Ecto neural progenitor cell (in vitro differentiated cells): ENCODE measurements at regions not wholly inside any gene's neighbourhood (a gene's known extent, or its start where the extent isn't known, plus 50 kb on each side); places are given as distances from the start of the nearest gene placed in this dataset.
"Not testable (repeated sequence)": the region's sequence is repeated elsewhere in the genome, so short reads cannot be mapped to it uniquely, and the experiment has no call there.

Source experiments
- DNase-seq: peaks from one replicate; pipeline ENCODE4 v3.0.0-alpha.2; 2018; ENCODE audit warnings: low spot score

DNA sequence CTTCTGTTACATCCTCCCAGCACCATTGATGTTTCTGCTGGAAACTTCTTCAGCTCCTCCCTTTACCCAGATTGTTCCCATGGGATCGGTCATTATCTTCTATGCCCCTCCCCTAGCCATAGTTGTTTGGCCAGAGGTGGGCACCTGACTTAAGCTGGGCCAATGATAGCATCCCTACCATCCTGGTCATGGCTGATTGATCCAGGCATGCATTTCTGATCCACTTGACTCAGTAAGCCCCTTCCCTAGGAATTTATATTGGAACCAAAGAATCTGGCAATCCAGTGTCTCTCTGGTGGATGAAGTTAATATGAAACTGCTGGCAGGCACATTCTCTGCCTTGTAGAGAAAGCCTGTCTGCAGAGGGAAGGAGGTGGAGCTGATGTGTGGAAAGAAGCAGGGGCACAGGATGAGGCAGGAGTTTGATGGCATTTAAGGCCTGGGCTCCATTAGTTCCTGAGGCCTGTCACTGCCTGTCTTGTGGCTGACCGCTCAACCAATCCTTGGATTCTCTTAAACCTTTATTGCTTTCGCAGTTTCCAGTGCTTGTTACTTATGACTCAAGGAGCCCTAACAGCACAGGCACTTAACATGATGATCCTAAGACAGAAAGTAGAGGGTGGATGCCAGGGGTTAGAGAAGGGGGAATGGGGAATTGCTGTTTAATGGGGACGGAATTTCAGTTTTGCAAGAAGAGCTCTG, 152.4 kb downstream of the ABCC12 start:
- DNase-seq, result peak; percentile 59

DNA sequence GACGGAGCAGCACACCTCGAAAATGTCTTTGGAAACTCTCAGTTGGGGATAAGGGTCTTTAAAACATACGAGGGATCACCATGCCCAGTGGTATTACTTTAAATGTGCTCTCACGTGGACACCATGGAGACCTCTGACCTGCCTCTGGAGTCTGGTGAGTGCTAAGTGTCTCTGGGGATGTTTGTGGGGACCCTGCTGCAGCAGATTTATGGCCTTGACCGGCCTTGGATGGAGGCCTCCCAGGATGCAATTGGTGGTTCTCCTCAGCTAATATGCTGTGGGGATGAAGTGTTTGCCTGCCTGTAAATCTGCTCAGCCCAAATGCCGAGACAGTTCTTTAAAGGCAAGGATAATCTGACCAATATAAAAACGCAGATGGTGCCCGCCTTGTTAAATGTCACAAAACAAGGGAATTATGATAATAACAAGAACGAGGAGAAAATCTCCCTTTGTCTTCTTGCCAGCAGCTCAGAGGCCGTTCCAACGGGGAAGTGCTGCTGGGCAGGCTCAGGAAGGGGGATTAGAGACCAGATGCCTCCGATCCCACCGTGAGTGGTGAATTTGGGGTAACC, 154.4 kb downstream of the ABCC12 start:
- DNase-seq, result no peak

DNA sequence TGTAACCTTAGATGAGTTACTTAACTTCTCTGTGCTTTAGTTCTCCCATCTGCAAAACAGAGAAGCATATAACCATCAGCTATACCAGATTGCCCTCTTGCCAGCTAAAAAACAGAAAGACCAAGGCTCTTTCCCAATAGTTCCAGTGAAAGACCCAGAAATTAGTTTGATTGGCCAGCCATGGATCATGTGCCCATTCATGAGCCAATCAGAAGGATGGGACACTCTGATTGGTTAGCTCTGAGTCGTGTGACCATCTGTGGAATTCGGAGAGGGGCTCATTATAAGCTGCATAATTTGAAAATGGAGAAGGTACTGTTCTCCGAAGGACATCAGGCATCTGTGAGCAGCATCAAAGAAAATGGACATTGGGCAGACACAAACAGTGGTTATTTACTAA, 155.2 kb downstream of the ABCC12 start:
- DNase-seq, result no peak

DNA sequence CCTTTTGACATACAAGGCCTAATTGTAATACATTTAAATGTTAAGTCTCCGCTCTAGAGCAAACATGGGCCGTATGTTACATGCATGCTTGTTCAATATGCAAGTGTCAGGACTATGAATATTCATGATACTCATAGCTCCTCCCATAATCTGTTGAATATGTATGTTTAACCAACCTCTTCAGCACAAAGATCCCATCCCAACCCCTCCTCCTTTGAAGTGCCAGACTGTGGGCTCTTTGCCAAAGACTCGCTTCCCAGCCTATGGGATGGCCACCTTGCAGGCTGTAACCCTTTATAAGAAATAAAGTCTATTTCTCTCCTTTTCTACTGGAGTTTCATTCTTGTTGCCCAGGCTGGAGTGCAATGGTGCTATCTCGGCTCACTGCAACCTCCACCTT, 156.2 kb downstream of the ABCC12 start:
- no peak for DNase-seq

DNA sequence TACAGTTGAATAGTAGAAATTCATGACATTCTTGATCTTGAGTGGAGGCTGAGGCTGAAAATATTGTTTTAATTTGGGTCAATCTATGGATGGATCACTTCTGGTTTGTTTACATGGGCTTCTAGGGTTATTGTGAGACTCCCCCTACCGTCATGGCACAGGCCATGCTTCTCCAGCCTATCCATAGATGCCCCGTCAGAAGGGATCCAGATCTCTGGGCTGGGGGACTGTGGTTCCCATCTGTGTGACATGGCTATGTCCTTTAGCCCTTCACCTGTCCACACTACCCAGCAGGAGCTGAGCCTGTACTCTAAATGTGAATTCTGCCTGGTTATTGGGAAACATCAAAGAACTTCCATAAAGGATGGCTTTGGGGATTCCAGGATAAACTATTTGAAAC, 160.4 kb downstream of the ABCC12 start:
- DNase-seq, result no peak

DNA sequence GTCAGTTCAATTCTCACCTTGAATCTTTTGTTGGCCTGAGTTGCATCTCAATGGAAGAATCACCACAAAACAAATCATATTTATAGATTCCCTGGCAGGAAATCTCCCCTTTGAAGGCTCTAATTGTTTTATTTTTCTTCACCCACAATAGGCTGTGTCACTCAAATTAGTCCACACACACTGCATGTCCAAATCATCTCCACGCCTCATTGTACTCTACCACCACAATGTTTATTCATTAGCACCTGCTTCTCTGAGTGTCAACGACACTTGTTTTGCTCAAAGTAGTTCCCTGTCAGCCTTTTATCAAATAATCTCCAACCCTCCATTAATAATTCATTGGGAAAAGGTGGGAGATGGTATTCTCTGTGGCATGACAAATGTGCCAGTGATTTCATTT, 164.3 kb downstream of the ABCC12 start:
- no peak for DNase-seq

DNA sequence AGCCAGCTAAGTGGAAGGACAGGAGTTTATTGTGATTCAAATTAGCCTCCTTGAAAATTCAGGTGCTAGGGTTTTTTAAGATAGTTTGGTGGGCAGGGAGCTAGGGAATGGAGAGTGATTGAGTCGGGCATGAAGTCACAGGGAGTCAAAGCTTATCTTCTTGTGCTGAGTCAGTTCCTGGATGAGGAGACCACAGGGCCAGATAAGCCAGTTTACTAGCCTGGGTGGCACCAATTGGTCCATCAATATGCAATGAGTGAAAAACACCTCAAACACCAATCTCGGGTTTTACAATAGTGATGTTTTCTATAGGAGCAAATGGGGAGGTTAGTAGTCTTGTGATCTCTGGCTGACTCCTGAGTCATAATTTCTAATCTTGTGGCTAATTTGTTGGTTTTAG, 165.1 kb downstream of the ABCC12 start:
- DNase-seq, result no peak

DNA sequence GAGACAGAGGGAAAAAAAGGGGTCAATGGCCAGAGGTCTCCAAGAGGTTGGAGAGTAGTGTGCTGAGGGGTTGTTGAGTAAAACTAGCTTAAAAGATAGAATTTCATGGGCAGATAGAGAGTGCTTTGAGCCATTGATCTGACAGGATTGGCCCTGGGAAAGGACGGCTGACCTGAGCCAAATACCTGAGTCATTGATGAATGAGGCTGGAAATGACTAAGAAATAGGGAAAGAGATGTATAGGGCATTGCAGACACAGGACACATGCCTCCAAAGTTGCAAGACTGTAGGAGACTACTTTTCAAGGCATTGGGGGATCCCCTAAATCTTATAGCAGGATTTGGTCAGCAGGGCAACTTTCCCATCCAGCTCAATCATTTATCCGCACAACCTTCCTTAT, 168.7 kb downstream of the ABCC12 start:
- no peak for DNase-seq

DNA sequence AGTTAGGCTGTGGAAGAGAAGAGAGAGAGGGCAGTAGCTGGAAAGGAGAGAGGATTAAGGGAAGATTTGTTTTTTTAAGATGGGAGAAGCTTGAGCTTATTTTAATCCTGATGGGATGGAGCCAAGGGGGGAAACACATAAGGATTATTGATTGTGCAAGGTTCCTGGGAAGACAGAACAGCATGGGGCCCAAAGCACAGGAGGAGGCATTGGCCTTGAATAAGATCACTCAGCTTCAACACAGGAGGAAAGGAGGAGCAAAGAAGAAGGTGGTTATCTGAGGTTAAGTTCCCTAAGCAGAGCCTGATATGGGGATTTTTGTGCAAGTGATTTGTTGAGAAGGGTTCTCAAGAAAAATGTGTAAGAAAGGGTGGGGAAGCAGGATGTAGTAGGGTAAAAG, 169.8 kb downstream of the ABCC12 start:
- DNase-seq, result no peak

DNA sequence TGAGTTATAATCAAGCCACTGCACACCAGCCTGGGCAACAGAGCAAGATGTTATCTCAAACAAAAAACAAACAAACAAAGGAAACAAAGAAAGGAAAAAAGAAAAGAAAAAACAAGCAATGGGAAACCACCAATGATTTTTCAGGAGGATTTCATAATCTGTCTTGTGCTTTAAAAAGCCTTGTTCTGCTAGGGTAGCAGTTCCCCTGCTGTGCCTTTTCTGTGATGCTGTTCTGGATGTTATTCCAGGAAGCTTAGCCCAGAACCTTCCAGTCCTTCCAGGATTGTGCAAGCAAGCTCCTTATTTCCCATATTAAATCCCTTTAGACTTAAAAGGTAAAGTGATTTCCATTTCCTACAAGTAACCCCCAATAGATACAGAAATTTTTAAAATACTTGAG, 171.1 kb downstream of the ABCC12 start:
- no peak for DNase-seq

DNA sequence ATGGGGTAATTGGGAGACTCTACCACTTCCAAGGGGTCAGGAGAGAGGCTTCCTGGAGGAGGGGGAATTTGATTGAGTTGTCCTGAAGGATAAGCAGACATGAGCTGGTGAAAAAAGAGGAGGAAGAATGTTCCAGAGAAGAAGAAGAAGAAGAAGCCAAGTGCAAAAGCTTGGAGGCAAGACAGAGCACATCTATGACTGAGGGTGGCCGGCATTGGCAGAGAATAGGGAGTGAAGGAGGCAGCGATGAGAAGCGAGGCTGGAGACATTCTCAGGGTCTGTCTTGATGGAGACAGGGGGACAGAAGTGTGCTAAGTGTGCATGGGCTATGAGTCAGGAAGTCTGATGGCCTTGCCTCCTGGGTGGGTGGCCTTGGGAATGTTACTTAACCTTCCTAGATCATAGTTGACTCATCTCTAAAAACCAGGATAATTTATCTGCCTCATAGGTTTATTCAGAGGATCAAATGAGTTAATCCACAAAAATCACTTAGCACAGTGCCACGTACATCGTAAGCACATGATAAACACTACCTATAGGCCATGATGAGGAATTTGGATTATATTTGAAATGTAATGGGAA, 171.7 kb downstream of the ABCC12 start:
- no peak for DNase-seq

DNA sequence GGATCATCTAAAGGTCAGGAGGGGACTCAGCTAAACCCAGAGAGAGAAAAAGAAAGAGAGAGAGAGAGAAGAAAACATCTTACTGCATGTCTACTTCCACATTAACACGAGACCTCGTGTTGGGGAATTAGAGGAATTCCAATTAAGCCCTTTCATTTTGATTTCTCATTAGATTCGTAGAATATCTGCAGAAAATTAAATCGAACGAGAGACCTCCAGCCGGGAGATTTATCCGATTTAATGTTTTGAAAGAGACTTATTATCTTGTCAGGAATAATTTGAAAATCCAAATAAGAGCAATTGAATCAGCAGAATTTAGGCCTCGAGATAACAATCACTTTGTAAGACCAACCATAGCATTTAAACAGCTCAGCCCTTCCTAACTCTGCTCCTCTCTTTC, 175.6 kb downstream of the ABCC12 start:
- DNase-seq, result no peak

DNA sequence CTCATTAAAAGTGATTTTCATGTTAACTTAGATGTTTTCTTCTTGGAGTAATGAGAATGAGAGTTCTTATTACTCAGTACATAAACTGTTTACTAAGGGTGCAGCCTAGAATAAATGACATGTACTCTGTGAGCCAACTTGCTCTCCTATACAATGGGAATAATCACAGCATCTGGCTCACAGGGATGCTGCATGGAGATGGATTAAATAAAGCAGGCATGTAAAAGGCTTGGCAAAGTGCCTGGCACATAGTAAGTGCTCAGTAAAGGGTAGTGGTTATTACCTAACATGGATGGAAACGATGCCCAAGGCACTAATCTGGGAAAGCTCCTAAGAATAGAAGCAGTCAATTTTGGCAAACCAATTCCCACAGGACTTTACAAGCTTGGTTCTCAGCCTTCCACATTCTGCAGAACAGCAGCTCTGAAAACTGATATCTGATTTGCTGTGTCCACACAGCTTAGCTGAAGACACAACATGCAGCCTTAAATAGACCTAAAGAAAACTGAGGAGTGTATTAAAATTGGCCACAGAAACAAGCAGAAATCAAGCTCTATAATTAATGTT, 176.1 kb downstream of the ABCC12 start:
- no peak for DNase-seq

DNA sequence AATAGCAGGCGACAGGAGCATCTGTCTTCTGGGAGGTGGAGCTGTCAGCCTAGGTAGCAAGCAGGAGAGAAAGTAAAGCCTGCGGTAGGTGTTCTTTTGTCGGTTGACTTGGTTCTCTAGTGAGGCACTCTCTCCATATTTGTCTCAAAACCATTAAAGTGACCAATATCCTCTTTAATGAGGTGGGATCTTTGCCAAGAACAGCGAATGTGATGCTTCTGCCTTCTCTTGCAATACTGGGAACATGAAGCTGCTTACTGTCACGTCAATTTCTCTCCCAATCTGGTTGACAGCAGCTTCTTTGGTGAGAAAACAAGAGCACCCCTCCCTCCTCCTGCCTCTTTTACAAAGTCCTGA, 176.7 kb downstream of the ABCC12 start:
- no peak for DNase-seq

DNA sequence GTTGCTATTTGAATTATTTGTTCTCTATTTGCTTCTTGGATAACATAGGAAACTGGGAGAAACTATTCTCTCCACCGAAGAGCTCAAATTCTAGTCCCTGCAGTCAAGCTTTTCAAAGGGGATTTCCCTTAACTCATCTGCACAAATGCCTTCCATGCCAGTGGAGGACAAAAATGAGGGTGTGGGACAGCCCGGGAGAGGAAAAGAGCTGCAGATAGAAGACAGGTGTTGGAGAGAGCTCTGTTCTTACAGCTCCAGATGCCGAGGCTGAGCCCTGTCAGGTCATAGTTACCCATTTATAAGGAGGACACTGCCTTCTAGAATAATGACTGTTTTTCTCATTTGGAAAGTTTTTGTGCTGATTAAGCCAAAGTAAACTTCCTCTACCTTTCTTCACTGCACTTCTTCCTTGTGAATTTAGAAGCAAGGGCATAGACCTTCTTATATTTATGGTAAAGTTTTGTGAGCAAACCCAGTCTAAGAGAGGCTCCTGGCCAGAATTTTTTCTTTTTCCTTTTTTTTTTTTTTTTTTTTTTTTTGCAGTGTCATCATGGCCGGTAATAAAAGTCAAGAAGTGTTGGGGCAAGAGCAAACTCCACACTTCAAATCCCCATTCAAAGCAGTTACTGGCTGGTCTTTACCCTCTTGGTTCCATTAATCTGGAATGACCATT, 177.2 kb downstream of the ABCC12 start:
- DNase-seq, result no peak

DNA sequence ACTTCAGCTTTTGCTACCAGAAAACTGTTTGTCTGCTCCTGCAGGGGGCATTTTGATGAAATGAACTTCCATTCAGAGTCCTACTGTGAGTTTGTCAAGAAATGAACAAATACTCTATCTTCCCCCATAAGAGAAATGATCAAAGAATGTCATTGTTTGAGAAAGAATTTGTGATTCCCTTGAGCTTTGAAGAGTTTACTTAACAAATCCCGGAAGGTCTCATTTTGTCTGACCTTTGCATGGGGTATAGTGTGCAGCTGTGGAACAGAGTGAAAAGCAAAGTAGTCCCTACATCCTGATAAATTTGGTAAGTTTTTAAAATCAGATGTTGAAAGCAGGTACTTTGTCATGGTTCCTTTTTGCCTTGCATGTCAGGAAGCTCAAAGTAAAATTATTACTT, 178.0 kb downstream of the ABCC12 start:
- no peak for DNase-seq

DNA sequence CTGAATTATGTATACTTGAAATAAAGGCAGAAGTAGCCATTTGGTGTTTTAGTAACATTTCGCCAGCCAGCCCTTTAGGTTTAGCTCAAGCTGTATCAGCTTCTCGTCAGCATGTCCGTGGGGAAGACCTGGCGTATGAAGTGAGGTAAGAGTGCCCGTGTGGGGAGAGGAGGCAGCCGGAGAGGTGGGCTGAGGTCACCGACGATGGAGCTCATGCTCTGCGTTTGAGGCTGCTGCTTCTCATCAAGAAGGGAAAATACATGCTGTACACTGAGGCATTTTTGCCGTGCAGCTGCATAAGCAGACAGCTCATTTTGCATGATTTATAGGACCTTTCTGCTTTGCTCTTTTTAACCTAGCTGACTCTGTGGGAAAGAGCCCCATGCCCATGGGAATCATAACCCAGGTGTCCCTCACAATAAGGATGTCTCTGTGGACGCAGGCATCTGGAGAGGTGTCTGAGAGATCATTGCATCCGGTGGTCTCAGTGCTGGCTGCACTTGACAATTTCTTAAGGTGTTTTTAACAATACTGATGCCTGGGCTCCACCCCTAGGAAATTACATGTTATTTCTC, 179.1 kb downstream of the ABCC12 start:
- DNase-seq, result no peak

DNA sequence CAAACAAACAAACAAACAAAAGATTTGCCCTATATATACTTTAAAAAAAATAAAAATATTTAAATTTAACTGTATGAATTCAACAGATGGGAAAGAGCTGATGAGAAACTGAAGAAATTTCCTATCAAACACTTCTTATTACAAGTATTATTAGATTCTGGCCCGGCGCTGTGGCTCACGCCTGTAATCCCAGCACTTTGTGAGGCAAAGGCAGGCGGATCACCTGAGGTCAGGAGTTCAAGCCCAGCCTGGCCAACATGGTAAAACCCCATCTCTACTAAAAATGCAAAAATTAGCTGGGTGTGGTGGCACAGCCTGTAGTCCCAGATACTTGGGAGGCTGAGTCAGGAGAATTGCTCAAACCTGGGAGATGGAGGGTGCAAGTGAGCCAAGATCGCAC, 180.8 kb downstream of the ABCC12 start:
- not testable (repeated sequence) for DNase-seq

DNA sequence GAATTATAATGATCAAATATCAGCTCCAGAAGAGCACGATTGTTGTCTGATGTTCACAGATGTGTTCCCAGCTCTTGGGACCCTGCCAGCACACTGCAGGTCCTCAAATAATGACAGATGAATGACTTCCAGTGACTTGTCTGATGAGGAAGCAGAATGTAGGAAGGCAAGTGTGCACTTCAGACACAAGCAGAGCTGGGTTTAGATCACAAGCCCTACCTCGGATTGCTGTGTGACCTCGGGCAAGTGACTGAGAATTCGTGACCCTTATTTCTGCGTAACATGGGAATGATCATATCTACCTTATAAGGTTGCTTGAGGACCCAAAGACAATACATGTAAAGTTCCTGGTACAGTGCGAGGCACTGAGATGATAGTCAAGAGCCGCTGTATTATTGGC, 182.2 kb downstream of the ABCC12 start:
- DNase-seq, result no peak

DNA sequence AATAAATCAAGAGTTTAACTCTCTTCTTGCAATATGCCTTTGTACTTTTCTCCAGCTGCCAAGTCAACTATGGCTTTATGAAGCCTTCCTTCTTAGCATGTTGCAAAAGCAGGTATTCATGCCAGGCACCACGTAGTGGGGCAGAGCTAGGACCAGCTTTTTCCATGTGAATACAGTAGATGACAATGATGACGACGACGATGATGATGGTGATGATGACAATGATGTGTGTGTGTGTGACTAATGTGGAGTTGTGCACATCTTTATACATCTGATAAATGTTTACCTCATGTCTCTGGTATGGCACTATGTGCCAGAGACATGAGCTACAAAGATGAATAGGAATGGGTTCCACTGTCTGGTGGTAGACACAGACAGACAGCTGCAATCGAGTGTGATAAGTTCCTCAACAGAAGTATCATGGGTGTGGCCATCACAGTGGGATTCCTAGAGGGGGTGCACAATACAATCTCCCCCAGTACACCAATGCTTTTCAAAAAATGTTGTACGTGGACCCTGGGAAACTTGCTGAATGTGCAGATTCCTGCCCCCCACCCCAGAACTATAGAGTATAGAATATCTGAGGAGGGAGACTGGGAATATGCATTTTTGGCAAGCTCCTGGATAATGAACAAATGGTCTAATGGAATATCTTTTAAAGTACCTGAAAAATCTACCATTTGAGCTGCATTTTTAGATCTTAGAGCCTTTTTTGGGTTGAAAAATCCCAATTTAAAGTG, 183.4 kb downstream of the ABCC12 start:
- no peak for DNase-seq

DNA sequence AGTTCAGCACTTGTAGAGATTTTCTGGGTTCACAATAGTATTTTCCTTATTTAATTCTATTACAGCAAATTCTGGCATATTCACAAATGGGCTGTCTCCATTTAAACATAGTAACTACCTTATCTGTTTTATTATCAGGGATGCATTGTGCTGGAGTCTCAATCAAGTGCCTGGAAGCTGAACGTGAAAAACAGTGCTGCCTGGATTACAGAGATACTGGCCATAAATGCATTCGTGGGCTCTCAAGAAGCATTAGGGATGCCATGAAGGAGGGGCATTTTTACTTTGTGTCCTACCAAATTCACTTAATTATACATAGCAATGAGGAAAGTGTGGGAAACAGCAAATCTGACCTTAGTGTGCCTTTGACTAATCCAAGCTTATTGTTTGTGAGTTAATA, 184.6 kb downstream of the ABCC12 start:
- DNase-seq, result no peak

DNA sequence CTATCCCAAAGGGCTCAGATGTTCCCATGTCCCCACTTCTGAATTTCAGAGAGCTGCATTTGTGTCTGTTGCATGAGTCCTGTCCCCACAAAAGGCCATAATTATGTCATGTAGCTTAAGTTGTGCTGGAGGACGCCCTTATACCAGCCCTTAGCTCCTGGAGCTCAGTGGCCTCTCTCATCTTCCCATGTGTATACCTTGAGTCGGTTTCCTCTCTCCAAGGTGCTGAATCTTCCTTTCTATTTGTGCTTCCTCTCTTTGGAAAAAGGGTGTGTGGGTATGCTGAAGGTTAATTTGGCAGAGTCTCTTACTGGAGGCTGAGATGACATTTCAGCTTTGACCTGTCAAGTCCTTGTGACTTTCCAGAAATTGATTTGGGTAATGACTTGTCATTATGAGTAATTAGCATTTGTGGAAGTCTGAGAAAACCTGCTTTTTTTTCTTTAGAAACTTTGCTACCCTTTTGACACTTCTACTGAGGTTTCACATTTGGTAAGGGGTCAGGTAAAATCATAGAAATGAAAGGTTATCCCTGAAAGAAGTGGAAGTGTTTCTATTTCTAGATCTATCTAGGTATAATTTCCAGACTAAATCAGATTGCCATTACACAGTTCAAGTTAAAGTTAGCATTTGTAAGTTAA, 185.4 kb downstream of the ABCC12 start:
- DNase-seq, result no peak
